ENCODE measurements at regions not wholly inside any gene's neighbourhood (a gene's known extent, or its start where the extent isn't known, plus 50 kb on each side); places are given as distances from the start of the nearest gene placed in this dataset.

GRCh38 chr6:140537211-140537610 lies 1162.8 kb upstream of the CITED2 start:
- TF ChIP-seq CTCF (conservative IDR thresholded peaks at IDR 0.05; ENCODE audit: low read depth, low read length) (no peak), EZH2 (IDR thresholded peaks at IDR 0.05; ENCODE audit: borderline replicate concordance, low read depth, low read length, poor library complexity, severe bottlenecking) (no peak)

Measured in A673 (cell line).